ENCODE measurements at regions not wholly inside any gene's neighbourhood (a gene's known extent, or its start where the extent isn't known, plus 50 kb on each side); places are given as distances from the start of the nearest gene placed in this dataset.

DNA sequence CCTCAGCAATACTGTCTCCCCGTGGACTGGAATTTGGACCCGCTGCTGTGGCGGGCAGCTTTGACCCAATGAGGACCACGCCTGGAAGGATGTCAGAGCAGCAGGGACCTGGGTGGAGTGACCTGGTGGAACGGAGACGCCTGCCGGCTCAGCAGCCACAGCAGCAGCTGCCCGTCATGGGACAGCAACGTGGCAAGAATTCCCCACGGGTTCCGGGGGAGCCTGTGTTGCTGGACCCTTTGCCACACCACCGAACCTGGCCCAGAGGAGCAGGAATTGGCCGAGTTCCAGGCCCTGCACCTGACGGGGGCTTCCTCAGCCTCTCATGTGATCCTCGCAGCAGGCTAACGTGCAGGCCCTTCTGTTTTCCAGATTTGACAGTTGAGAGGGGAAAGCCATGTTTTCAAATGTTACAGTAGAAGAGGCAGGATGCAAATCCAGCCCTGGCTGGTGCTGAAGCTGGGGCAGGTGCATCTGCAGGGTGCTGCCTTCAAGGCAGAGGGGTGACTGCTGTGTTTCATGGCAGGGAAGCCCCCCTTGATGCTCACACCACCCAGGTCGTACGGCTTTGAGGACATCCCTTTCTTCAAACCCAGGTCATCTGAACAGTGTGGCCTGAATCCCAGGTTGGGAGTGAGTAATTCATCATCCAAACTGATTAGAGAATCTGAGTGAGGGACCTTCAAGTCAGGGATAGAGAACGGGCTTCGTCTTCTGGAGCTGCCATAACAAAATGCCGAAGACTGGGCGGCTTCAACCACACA, 93.4 kb downstream of the THBS2 start:
- Histone ChIP-seq H2AK9ac (replicated peaks; ENCODE audit: low read depth, low read length, poor library complexity) (no peak overlapping the region), H3K79me1 (ENCODE audit: low read depth in 1 of 2, low read length in 2 of 2) (peaks cover 0 to 19% of the 10 kb centered on the region in 2 experiments; a peak in 2 of 4 replicates), H3K36me3 (ENCODE audit: control insufficient read depth, insufficient read depth, low read length) (no peaks in the 10 kb centered on the region), H2BK120ac (ENCODE audit: low read depth, low read length) (no peak overlapping the region), H4K20me1 (ENCODE audit: insufficient read depth, low read length) (no peaks in the 10 kb centered on the region), H2BK15ac (ENCODE audit: low read depth, low read length) (no peak overlapping the region), H3K18ac (ENCODE audit: low read depth, low read length) (no peak overlapping the region), H3K4me3 (ENCODE audit: insufficient read depth, low read depth, low read length) (no peak overlapping the region), H3K4me1 (ENCODE audit: control insufficient read depth, insufficient read depth, low read length) (peaks cover 43% of the 10 kb centered on the region), H2BK5ac (ENCODE audit: low read depth, low read length, poor library complexity, severe bottlenecking) (no peak overlapping the region), H3K27me3 (ENCODE audit: control insufficient read depth, insufficient read depth, low read length) (no peaks in the 10 kb centered on the region), H4K5ac (ENCODE audit: low read depth, low read length) (no peak overlapping the region), H3K14ac (replicated peaks; ENCODE audit: low read depth, low read length) (no peak overlapping the region), H2AFZ (replicated peaks; ENCODE audit: low read length, poor library complexity) (no peak overlapping the region), H2AK5ac (ENCODE audit: low read depth, low read length) (no peak overlapping the region), H3K9me3 (ENCODE audit: control insufficient read depth, insufficient read depth, low read length) (no peaks in the 10 kb centered on the region), H3K4ac (ENCODE audit: low read depth, low read length) (no peak overlapping the region; the same call in 1 of the 2 replicates), H3K4me2 (ENCODE audit: low read depth, low read length) (no peak overlapping the region), H2BK20ac (ENCODE audit: low read depth, low read length) (no peak overlapping the region), H3K23ac (ENCODE audit: low read depth, low read length) (no peak overlapping the region), H3K56ac (ENCODE audit: extremely low read depth, insufficient read depth, low read length) (no peak overlapping the region), H4K8ac (ENCODE audit: low read depth in 2 of 2, low read length in 2 of 2) (no peak overlapping the region), H3K9me1 (ENCODE audit: insufficient read depth, low read length) (peaks cover 9% of the 10 kb centered on the region), H3K27ac (ENCODE audit: insufficient read depth, low read length) (no peak overlapping the region), H4K91ac (ENCODE audit: insufficient read depth, low read depth, low read length) (peak overlapping the region; percentile 99), H3K9ac (ENCODE audit: low read depth, low read length) (no peak overlapping the region)
- no TSS peak for BruUV-seq (replicated peaks)
- ATAC-seq (ENCODE audit: low read depth): no peak
- in situ Hi-C loops (cut with MboI; ENCODE audit: low sequenced_read_pairs) (no loop called here), intact Hi-C loops (cut with micrococcal nuclease) (no loop called here), dilution Hi-C loops (cut with HindIII; ENCODE audit: low sequenced_read_pairs, unreplicated experiment) (no loop called here)
- ChIA-PET POLR2A (ENCODE audit: unreplicated experiment) (no interaction called here), CTCF (no interaction called here)
- no peak for TF ChIP-seq CEBPB (IDR thresholded peaks at IDR 0.05; ENCODE audit: low read depth, low read length)
- TF ChIP-seq POLR2A (IDR thresholded peaks at IDR 0.05; ENCODE audit: low read depth, low read length): no peak
- no peak for TF ChIP-seq RFX5 (IDR thresholded peaks at IDR 0.05; ENCODE audit: low read depth, low read length)
- no peak for TF ChIP-seq RCOR1 (IDR thresholded peaks at IDR 0.05; ENCODE audit: insufficient replicate concordance, low read length)
- TF ChIP-seq, protein P1, sequence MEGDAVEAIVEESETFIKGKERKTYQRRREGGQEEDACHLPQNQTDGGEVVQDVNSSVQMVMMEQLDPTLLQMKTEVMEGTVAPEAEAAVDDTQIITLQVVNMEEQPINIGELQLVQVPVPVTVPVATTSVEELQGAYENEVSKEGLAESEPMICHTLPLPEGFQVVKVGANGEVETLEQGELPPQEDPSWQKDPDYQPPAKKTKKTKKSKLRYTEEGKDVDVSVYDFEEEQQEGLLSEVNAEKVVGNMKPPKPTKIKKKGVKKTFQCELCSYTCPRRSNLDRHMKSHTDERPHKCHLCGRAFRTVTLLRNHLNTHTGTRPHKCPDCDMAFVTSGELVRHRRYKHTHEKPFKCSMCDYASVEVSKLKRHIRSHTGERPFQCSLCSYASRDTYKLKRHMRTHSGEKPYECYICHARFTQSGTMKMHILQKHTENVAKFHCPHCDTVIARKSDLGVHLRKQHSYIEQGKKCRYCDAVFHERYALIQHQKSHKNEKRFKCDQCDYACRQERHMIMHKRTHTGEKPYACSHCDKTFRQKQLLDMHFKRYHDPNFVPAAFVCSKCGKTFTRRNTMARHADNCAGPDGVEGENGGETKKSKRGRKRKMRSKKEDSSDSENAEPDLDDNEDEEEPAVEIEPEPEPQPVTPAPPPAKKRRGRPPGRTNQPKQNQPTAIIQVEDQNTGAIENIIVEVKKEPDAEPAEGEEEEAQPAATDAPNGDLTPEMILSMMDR (conservative IDR thresholded peaks at IDR 0.05; ENCODE audit: low read depth, low read length): no peak
- no peak for TF ChIP-seq FOS (IDR thresholded peaks at IDR 0.05; ENCODE audit: low read depth, low read length)
- TF ChIP-seq USF2 (IDR thresholded peaks at IDR 0.05; ENCODE audit: low read depth, low read length): no peak
- TF ChIP-seq, protein P2, sequence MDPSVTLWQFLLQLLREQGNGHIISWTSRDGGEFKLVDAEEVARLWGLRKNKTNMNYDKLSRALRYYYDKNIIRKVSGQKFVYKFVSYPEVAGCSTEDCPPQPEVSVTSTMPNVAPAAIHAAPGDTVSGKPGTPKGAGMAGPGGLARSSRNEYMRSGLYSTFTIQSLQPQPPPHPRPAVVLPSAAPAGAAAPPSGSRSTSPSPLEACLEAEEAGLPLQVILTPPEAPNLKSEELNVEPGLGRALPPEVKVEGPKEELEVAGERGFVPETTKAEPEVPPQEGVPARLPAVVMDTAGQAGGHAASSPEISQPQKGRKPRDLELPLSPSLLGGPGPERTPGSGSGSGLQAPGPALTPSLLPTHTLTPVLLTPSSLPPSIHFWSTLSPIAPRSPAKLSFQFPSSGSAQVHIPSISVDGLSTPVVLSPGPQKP (IDR thresholded peaks at IDR 0.05; ENCODE audit: borderline replicate concordance, low read depth, low read length): no peak
- TF ChIP-seq CHD1 (IDR thresholded peaks at IDR 0.05; ENCODE audit: low read depth, low read length): no peak
- TF ChIP-seq NFE2L2 (IDR thresholded peaks at IDR 0.05; ENCODE audit: low read depth, low read length): no peak
- no peak for TF ChIP-seq MAZ (IDR thresholded peaks at IDR 0.05; ENCODE audit: borderline replicate concordance, low read depth, low read length)
- TF ChIP-seq BHLHE40 (IDR thresholded peaks at IDR 0.05; ENCODE audit: low read depth, low read length): no peak
- WGBS, 2 experiments (ENCODE audit: extremely low coverage in 2 of 2, insufficient read length in 1 of 2): 91% methylated on average over 11 of the region's 22 CpGs; no CpG with 5 or more reads in 1 of the 2 experiments
- DNase-seq: no peak
